Stimulated activated CD4-positive, alpha-beta T cell treated with anti-CD3 and anti-CD28 coated beads, Interleukin-1b, Interleukin-23, amount 100 ng/mL, for 1 hour (primary cell): ENCODE measurements at regions not wholly inside any gene's neighbourhood (a gene's known extent, or its start where the extent isn't known, plus 50 kb on each side); places are given as distances from the start of the nearest gene placed in this dataset.

ENCODE experiments used
- DNase-seq, 2 donors: peaks; one replicate each; pipeline ENCODE4 v3.0.0-alpha.2; 2020; ENCODE audit warnings: low read depth in 2 of 2

DNA sequence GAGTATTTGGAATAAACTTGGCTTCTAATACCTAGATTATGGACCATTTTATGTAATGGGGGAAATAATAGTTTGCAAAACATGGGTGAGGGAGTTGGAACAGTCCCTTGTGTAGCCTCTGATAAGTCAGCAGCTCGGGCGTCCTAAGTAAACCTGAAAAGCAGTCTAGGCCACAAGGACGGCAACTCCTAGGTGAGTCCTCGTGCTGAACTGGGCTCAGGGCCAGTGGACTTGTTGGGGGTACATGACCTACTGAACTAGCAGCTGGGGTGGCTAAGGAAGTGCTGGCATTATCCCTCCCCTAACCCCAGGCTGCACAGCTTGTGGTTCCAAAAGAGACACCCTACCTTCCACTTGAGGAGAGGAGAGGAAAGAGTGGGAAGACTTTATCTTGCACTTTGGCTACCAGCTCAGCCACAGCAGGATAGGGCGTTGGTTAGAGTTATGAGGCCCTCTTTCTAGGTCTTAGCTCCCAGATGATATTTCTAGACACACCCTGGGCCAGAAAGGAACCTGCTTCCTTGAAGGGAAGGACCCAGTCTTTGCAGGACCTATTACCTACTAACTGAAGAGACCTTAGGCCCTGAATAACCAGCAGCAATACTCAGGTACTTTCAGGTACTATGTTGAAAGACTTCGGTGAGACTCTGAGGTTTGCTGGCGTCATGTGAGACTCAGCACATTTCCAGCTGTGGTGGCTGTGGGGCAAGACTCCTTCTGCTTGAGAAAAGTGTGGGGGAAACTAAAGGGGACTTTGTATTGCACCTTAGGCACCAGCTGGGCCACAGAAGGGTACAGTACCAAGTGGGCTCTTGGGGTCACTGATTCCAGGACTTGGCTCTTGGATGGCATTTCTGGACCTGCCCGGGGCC, 71.0 kb downstream of the AQP4 start:
- no peak for DNase-seq

- no peak for DNase-seq
These were observed 72.8 kb downstream of the AQP4 start for GRCh38 chr18:26792661-26793060.

DNA sequence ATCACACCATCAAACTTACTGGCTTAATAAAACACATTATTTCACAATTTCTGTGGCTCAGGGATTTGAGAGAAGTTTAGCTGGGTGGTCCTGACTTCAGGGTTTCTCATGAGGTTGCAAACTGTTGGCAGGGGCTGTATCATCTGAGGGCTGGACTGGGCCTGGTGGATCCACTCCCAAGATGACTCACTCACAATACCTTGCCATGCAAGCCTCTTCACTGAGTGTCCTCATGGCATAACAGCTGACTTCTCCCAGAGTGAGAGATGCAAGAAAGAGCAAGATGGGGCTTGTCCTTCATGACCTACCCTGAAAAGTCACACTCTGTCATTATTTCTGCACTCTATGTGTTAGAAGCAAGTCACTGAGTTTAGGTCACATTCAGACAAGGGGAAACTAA, 73.8 kb downstream of the AQP4 start:
- no peak for DNase-seq

DNA sequence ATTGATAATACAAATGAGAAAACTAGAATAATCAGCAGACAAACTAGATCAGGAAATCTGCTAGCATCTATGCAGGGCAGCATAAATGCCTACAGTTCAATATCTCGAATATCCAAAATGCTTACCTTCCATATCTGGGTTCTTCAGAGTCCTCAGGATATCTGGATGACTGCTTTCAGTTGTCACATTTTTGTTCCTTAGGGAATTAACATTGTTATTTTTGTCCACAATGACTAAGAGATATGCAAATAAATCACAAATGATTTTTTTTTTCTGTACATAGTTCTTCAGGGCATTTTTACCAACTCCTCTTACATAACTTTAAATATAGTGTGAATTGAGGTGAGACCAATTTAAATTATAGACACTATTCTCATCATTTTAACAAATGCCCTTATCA, 80.9 kb downstream of the AQP4 start:
- no peak for DNase-seq

GRCh38 chr18:26783170-26783569, 82.3 kb downstream of the AQP4 start:
- no peak for DNase-seq

DNA sequence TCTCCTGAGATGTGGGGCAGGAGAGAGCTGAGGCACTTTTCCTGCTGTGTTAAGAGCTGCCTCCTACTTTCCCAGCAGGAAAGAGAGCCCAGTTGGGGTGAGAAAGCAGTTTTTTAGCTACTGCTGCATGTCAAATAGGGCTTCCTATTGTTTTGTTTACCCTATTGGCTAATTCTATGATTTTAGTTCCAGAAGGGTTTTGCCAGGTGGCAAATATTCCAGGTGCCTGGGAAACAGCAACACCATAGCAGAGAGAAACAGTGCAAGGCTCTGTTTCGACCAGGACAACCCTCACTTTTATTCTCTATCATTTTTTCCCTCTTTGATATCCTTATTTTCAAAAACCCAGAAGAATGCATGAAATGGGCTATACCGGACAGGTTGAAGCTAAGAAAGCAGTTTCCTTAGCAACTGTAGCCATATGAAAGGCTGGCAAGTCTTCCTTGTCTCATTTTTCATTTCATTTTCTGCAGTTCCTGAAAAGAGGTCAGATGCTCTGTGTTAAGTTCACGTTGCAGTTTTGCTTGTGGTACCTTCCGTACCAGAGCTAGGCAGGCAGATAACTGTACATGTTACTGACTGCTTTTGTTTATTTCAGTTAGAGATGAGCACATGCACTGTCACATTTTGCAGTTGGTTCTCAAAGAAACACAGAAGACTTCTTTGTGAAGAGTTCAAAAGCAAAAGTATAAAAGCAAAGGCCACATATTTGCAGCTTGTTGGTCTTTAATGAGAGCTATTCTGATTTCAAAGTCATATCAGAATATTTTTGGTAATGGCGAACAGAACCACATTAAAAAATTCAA, 84.8 kb downstream of the AQP4 start:
- DNase-seq = no peak

- no peak for DNase-seq
These were observed 87.5 kb downstream of the AQP4 start for GRCh38 chr18:26778054-26778393.

DNA sequence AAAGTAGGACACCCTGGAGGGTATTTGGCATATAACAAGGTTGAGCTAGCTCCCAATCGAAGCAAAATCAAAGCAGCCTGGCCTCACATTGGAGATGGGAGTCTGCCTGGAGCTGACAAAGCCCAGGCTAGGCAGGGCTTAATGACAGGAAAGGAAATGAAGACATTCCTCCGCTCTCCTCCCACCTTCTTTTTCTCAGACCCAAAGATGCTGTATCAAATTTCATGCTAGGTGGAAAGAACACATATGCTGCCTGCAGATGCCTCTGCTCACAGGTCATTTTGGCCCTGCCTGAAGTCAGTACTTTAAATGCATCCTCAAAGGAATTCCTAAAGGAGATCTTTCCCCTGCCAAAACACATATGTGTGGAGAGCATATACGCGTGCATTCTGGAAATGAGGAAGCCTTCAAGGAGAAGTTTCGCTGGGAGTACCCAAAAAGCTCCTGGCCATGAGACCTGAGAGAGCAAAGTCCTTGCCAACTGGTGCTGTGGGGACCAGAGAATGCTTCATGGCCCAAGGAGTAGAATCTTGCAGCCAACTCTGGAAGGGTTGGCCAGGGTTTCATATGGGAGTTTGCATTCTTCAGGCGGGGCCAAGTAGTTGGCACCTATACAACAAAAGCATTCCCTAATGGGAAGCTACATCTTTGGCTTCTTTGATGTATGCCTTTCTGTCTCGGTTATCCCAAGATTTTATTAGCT, 88.0 kb downstream of the AQP4 start:
- DNase-seq = no peak

DNA sequence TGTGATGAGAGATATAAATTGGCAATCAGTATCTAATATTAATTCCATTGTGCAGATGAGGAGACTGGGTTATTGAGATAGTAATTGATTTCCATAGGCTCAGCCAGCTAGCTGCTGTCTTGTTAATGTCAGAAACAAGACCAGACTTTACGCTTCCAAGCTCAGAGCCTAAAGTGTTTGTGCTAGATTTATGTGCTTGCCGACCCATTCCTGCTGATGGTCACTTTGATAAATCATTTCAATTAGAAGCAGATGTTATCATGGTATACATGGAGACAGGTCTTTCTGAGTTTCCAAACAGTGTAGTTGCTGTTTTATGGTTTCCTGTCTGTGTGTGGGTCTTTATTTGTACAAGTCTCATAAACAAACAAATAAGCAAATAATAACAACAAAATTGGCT, 92.8 kb downstream of the AQP4 start:
- DNase-seq = no peak

GRCh38 chr18:26771524-26771923, 94.0 kb downstream of the AQP4 start:
- DNase-seq = no peak

DNA sequence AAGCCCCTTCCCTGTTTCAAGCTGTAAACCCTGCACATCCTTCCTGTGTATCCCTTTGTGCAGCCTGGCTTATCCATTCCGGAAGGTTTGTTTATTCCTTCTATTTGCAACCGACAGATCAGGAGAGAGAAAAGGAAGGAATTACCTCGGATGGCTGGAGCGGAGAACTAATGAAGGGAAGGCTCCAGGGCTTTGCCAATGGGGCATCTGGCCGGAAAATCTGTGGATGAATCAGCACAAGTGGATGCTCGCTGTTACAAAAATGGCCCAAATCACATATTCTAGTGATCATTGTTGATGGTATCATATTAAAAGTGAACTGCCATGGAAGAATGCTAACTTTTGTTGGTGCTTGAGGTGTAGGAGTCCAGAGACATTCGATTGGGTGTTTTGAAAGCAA, 97.1 kb downstream of the AQP4 start:
- DNase-seq = no peak

DNA sequence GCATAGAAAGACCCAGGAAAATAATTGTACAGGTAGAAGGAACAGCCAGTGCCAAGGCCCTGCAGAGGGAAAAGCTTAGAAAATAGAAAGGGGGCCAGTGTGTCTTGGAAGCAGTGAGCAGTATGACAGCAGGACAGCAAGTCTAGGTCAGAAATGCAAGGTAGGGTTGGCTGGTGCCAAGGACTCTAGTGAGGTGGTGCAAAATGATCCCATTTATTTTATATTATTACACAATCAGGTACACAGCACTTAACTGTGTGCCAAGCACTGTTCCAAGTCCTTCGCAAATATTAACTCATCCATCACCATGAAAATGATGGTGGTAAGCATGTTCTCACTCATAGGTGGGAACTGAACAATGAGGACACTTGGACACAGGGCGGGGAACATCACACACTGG, 100.0 kb downstream of the AQP4 start:
- DNase-seq = no peak

DNA sequence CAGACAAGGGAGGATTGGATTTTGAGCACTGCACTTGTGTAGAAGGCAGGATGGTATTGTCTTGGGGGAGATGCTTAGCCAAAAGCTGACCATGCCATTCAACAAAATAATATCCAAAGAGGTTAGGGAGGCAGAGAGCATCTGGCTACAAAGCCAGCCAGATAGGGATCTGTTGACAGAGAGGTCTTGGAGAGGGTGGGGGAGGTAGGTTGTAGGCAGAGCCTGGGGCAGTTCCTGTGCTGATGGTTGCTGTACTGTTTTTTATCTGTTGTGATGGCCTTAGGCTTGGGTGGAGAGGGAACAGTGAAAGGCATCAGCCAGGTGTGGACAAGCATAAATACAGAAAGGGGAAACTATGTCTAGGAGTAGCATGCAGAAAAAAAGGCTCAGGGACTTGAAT, 100.9 kb downstream of the AQP4 start:
- no peak for DNase-seq

- no peak for DNase-seq
These were observed 101.3 kb downstream of the AQP4 start for GRCh38 chr18:26764177-26764576.

GRCh38 chr18:26763446-26764110, 101.9 kb downstream of the AQP4 start:
- DNase-seq = no peak

- no peak for DNase-seq
These were observed 108.1 kb downstream of the AQP4 start for GRCh38 chr18:26757263-26758019.

- DNase-seq = no peak
These were observed 109.0 kb downstream of the AQP4 start for GRCh38 chr18:26756556-26756955.

DNA sequence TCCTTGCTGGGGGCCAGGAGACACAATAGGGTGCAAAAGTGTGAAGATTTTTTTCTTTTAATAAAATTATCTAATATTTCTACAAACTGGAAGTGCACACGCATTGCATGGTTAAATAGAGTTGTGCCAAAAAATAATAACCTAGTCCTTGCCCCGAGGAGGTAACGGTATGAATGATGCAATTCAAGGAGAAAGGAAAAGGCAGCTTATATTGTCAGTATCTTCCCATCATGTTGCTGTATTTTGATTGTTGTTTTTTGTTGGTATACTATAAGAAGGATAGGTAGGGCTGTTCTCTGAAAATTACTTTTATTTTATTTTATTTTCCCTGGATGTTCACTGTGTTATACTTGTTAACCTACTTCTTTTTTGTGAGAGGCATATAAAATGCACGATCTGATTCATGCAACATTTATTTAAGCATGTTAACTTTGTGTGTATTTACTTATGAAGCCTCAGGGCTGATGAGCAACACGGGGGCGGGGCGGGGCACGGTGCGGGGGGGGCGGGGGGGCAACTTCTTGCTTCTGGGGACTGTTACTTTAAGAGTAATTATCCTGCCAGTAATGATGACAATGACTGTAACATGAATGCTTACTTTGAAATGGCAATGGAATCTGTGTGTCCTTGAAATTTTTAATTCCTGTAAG, 118.6 kb downstream of the AQP4 start:
- DNase-seq = no peak

DNA sequence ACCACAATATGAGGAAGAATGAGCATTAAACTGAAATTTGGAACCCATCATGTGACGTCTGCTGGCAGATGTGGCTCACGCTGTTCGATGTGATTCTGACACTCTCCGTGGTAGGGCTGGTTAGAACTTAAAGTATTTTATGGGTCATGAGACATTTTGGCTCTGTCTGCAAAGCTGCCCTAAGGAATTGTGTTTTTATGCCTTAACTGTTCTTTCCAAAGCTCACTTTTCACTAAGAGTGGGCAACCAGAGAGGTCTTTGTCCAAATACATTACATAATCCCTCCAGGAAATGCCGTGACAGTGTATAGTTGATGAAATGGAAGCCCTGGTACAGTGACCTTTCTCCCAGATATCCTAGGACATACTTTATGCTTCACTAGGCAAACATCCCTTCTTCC, 119.1 kb downstream of the AQP4 start:
- no peak for DNase-seq

DNA sequence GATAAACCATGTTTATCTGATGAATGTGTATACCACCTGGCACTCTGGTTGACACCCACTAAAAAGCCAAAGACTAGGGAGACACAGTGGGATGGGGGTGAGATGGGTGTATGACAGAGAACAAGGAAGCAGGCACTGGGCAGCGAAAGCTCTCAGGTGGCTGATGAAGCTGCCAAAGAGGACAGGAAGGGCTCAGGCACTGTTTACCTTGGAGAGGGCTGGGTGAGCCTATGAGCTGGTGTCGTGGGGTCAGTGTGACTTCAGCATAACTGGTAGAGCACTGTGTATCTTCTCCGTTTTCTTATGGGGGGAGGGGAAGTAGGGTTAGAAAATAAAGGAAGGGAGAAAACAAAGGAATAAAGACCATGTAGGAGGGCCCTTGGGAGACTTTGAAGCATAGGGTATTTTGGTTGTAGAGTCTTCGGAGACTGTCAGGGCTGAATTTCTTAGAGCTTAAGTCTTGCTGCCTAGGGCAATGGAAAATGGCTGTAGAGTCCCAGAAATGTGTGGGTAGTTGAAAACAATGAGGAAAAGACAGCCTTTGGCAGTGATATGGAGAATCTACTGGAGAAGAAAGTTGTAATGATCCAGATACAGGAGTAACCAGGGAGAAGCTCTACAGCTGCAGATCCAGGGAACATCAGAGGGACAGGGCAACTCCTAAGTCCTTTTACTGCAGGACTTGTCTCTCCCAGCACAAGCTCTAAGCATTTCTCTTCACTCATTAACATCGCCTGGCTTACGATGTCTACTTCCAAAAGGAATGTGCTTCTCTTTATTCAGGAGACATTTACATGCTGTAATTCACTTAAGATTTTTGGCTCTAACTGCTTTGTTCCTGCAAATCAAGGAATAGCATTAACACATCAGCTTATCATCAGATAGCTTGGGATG, 120.0 kb downstream of the AQP4 start:
- DNase-seq = no peak
